GM13976 (cell line): ENCODE measurements at regions not wholly inside any gene's neighbourhood (a gene's known extent, or its start where the extent isn't known, plus 50 kb on each side); places are given as distances from the start of the nearest gene placed in this dataset.
"Not testable (repeated sequence)": the region's sequence is repeated elsewhere in the genome, so short reads cannot be mapped to it uniquely, and the experiment has no call there.

Experiments
- DNase-seq: peaks from one replicate; pipeline ENCODE4 v3.0.0; 2012; ENCODE audit warnings: low spot score
- in situ Hi-C: fragments of 300-500 bp; cut with MboI; formaldehyde crosslinking; loops from one replicate; pipeline ENCODE4 v1.12.0; 2022; ENCODE audit warnings: low sequenced_read_pairs, mixed read lengths, inconsistent platforms; ENCODE audit not compliant: unreplicated experiment
- TF ChIP-seq, protein P1 (sequence below): IDR thresholded peaks from 2 replicates; pipeline ENCODE4 v1.5.1; 2012; ENCODE audit warnings: borderline replicate concordance, mild to moderate bottlenecking; ENCODE audit not compliant: insufficient read depth; ENCODE audit errors: extremely low read depth, missing control alignments, control extremely low read depth

DNA sequence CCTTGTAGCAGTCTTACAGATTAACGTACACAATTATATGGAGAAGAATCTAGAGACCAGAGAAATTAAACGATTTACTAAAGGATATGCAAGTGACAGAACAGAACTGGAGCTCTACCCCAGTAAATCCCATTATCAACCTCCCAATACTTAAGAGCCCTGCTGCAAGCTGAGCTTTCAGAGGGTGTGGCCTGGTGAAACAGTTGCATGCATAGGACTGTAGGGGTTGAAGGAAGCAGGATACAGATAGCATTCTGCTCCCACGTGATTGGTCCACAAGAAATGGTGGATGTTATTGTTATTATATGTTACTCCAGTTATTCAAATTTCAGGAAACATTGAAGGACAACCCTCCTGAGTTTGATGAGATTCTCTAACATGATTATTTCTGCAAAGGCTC lies 210.8 kb upstream of the THUMPD2 start:
- in situ Hi-C loops: no loop called here
- TF ChIP-seq, protein P1, sequence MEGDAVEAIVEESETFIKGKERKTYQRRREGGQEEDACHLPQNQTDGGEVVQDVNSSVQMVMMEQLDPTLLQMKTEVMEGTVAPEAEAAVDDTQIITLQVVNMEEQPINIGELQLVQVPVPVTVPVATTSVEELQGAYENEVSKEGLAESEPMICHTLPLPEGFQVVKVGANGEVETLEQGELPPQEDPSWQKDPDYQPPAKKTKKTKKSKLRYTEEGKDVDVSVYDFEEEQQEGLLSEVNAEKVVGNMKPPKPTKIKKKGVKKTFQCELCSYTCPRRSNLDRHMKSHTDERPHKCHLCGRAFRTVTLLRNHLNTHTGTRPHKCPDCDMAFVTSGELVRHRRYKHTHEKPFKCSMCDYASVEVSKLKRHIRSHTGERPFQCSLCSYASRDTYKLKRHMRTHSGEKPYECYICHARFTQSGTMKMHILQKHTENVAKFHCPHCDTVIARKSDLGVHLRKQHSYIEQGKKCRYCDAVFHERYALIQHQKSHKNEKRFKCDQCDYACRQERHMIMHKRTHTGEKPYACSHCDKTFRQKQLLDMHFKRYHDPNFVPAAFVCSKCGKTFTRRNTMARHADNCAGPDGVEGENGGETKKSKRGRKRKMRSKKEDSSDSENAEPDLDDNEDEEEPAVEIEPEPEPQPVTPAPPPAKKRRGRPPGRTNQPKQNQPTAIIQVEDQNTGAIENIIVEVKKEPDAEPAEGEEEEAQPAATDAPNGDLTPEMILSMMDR: no peak
- no peak for DNase-seq

DNA sequence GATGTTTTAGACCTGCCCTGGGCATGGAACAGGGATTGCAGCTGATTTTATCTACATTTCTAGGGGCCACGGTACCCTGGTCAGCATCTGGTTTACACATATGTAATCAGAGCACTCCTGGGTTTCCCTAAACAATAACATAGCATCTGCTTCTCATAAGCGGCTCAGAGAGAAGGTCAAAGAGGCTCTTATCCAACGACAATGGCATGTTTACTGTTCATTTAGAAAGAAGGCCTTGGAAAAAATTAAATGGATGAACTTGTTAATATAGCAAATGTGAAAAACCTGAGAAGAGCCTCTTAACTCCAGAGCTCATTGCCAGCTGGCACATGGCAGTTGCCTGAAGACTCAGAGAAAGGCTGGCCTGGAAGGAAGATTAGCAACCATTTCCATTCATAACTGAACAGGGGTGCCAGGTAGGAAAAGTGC lies 202.8 kb upstream of the THUMPD2 start:
- TF ChIP-seq, protein P1: no peak
- DNase-seq: no peak
- in situ Hi-C loops: no loop called here

DNA sequence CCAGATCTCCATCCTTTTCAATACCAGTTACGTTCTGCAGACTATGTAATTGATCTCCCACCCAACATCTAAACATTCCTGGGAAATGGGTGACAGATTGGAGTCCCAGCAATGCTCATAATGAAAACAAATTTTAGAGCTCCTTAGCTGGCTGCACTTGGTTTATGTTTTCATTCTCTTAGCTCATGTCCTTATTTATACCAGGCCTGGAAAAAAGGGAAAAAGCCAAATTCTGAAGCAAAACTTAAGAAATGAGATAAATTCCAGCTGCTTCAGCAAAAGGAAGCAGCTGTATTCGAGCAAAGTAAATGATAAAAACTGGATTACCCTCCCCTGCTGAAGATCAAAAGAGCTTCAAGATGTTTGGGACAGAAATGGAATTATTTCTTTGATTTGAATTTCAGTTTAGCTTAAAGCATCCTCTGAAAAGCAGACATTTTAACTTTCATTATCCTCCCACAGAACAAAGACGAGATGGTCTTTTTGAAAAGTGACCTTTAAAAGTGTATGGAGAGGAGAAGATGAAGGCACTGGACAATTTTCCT lies 196.5 kb upstream of the THUMPD2 start:
- DNase-seq: no peak
- in situ Hi-C loops: no loop called here
- TF ChIP-seq, protein P1: no peak

DNA sequence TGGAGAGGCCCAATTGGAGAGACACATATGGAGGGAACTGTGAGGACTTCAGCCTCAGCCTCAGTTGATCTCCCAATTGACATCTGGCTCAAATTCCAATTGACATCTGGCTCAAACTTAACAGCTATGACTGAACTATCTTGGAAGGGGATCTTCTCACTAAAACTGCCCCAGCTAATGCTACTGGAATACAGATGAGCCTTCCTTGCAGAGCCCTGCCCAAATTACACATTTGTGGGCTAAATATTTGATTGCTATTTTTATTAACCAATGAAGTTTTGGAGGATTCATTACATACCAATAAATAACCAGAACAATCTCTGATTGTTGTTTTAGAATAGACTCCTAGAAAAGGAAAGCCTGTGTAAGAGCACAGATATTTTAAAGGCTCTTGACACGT lies 189.0 kb upstream of the THUMPD2 start:
- TF ChIP-seq, protein P1: no peak
- DNase-seq: no peak
- in situ Hi-C loops: no loop called here

DNA sequence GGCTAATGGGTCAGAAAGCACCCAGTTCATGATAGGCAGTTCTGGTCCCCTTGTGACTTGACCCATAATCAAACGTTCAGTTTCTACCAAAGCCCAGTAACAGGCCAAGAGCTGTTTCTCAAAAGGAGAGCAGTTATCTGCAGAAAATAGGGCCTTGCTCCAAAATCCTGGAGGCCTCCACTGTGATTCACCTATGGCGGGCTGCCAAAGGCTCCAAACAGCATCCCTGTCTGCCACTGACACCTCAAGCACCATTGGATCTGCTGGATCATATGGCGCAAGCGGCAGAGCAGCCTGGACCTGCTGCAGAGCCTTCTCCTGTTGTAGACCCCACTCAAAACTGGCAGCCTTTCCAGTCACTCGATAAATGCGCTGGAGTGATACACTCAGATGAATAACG lies 181.6 kb upstream of the THUMPD2 start:
- in situ Hi-C loops, DNase-seq: not testable (repeated sequence)

DNA sequence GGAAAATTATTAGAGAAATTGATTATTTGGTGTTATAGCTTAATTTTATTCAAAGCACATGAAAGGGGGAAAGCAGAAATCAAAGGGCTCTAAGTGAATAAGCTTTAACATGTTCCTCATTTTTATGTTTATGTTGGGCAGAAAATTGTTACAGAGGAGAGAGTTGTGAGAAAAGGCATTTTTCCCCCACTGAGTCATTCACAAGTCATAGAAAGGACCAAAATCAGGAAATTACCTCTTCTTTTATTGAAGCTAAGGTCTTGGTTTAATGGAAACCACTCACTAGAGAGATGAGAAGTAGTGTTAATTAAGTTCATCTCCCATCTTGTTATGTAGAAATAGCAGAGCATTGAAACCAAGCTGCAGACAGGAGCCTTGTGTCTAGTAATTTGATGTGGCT lies 175.3 kb upstream of the THUMPD2 start:
- TF ChIP-seq, protein P1: no peak
- in situ Hi-C loops: no loop called here
- no peak for DNase-seq

DNA sequence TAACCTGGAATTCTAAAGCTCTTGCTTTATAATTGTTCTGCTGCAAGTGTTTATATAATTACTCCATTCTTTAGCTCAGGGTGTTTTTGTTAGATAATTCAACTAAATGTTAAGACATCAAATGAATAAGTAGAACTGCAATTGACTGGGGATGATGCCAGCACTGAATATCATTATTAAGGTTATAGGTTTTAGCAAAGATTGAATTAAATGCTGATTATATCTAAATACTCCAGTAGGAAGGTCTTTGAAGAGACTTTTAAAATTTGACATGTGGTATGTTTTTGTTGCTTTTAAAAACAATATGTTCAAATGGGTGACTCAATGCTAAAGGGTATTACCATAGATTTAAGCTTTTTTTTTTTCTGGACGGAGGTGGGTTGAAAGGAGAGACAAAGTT lies 170.1 kb upstream of the THUMPD2 start:
- in situ Hi-C loops: no loop called here
- DNase-seq: no peak
- TF ChIP-seq, protein P1: no peak
